ENCODE measurements at regions not wholly inside any gene's neighbourhood (a gene's known extent, or its start where the extent isn't known, plus 50 kb on each side); places are given as distances from the start of the nearest gene placed in this dataset.
"Not testable (repeated sequence)": the region's sequence is repeated elsewhere in the genome, so short reads cannot be mapped to it uniquely, and the experiment has no call there.

DNA sequence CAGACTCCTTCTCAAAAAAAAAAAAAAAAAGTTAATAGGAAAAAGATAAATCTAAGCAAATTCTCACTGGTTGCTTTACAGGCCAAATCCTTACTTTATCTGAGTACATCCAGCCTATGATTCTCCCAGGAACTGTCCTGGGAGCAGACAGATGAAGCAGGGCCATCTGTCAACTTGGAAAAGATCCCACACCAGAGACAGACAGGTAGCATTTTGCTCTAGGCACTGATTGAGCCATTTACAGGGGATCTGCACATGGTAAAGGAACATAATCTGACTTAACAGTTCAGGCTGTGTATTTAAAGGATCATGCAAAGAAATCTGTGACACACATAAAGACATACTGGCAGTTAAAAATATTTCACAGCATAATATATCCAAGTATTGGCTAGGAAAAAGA lies 1006.5 kb downstream of the TBL1XR1 start:
- ATAC-seq (no peak), DNase-seq (no peak)

DNA sequence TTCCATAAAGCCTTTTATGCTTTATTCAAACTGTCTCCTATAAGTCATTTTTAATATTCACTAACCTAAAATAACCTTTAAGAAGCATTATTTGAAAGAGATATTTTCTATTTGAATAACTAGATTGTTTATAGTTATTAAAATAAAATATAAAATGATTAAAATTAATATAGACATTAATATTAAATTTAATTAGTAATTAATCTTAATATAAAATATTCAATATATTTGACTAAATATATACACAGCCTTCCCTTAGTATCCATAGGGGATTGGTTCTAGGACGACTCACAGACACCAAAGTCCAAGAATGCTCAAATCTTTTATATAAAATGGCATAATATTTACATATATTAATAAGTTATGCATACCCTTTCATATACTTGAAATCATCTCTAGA lies 1014.1 kb downstream of the TBL1XR1 start:
- DNase-seq, result no peak
- ATAC-seq, result no peak

- DNase-seq, result no peak
- ATAC-seq, result no peak
Observed at GRCh38 chr3:176174060-176174459, 1023.2 kb downstream of the TBL1XR1 start.

DNA sequence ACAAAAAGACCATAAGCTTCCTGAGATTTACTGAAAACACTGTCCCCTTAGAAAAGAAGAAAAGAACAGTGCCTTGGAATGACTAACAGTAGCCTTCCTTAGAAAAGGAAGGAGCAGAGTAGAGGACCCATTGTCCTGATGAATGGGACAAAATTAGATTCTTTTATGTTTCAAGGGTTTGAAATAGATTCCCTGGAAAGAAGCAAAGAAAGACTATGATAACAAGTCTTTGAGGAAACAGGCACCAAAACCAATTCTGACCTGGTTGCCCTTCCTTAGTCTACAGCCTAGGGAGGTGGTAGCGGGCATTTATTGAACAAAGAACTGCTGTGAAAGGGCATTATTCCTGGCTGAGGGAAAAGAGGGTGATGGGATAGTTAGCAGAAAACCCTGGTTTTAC lies 1024.8 kb downstream of the TBL1XR1 start:
- DNase-seq, result no peak

DNA sequence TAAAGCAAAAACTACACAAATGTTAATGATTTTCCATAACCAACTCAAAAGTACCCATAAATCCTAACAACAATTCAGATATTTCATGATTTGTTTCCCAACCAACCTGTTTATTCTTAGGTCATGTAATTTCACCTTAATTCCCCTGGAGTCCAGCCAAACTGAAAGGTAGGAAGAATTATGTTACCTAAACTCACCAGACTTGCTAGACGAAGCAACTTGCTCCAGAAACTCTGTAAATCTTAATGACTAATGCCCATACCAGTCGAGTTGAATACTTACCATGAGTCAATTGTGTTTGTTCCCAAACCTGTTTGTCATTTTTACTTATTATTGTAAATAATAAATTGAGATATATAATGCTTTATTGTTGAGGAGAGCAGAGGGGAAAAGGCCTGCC lies 1030.0 kb downstream of the TBL1XR1 start:
- DNase-seq (no peak), ATAC-seq (no peak)

More for the DNA sequence above, 1024.8 kb downstream of the TBL1XR1 start:
- no peak for ATAC-seq

GRCh38 chr3:176160997-176161396 lies 1036.3 kb downstream of the TBL1XR1 start:
- no peak for ATAC-seq
- DNase-seq, result no peak

DNA sequence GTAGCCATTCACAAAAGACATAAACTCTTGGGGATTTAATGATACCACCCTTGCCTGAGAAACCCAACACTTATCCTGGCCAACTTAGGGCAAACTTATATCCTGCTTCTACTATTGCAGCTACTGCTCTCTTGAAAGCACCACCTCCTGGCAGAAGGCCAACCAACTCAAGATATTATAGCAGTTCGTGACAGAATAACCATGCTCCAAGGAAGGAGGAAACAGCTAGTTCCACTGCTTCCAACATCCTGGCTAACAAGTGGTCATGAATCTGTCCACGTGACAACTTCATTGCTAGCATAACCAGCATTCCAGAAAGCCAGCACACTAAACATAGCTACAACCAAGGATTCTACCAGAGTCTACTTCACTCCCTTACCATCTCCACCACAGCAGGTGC lies 1037.5 kb downstream of the TBL1XR1 start:
- ATAC-seq, result no peak

DNA sequence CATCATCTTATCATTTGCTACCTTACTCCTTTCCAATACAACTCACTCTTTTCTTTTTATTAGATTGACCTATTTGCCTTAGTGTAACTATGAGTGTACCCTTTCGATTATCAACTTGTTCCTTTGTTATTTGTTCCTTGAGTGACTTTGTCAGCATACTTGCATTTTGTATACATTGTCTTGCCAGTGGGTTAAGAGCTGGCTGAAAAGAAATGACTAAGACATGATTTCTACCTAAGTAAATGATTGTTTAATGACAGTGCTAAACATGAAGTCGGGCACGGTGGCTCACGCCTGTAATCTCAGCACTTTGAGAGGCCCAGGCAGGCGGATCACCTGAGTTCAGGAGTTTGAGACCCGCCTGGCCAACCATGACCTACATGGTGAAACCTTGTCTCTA lies 1042.3 kb downstream of the TBL1XR1 start:
- ATAC-seq, result no peak
- DNase-seq, result no peak

More for the DNA sequence above, 1037.5 kb downstream of the TBL1XR1 start:
- DNase-seq, result no peak

- ATAC-seq, result no peak
- DNase-seq, result no peak
Observed at GRCh38 chr3:176149567-176149966, 1047.7 kb downstream of the TBL1XR1 start.

DNA sequence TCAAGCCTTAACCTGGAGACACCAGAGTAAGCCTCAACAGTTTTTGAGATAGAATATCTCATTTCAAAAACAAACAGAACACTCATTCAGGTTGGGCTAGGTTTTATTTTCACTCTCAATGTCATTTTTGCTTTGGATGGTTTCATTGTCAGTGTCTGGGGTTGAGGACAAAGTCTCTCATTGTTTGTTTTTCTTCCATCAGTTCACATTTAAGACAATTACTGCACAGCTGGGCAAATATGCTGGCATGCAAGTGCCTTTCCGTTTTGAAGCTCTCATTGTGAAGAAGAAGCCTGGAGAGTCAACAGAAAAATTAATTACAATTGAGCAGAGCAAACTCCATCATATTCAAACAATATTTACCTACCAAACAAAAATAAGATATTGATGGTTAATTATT lies 1050.0 kb downstream of the TBL1XR1 start:
- ATAC-seq, result no peak
- DNase-seq, result no peak

GRCh38 chr3:176141837-176142236 lies 1055.4 kb downstream of the TBL1XR1 start:
- no peak for DNase-seq
- no peak for ATAC-seq

- ATAC-seq, result no peak
- DNase-seq, result no peak
Observed at GRCh38 chr3:176120507-176120906, 1076.8 kb downstream of the TBL1XR1 start.

DNA sequence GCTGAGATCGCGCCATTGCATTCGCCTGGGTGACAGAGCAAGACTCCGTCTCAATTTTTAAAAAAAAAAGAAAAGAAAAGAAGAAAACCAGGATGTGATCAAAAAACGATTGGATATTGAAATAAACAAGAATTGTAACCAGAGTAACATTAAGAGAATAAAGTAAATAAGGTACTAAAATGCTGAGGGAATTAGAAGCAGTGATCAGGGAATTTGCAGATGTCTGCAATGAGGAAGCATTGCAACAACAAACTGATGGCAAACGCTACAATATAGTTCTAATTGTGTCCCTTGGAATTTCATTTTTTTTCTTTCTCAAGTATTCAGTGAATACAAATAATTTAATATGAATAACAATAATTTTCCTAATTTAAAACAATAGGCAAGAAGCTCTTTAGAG lies 1077.5 kb downstream of the TBL1XR1 start:
- DNase-seq (no peak), ATAC-seq (no peak)

GRCh38 chr3:176106380-176106779 lies 1090.9 kb downstream of the TBL1XR1 start:
- ATAC-seq, result no peak

GRCh38 chr3:176097027-176097426 lies 1100.3 kb downstream of the TBL1XR1 start:
- DNase-seq, result no peak
- ATAC-seq, result no peak

More at GRCh38 chr3:176106380-176106779, 1090.9 kb downstream of the TBL1XR1 start:
- no peak for DNase-seq

- ATAC-seq, DNase-seq: not testable (repeated sequence)
Observed at GRCh38 chr3:176093892-176094291, 1103.4 kb downstream of the TBL1XR1 start.

DNA sequence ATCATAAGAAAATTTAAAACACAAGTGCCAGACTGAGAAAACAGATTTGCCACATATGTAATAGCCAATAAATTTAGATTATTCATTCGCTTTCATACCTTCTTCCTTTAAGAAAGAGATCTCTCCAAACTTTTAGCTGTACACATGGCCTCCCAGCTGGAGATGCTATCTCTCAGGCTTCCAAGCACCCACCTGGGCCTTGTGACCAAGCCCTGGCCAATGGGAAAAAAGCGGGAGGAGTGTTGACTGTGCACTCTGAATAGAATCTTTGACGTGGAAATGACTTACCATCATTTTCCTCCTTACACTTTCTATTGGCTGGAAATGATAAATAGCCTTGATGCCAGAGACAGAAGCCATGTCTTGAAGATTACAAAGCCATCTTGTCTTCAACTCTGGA lies 1106.6 kb downstream of the TBL1XR1 start:
- no peak for DNase-seq
- ATAC-seq, result no peak

DNA sequence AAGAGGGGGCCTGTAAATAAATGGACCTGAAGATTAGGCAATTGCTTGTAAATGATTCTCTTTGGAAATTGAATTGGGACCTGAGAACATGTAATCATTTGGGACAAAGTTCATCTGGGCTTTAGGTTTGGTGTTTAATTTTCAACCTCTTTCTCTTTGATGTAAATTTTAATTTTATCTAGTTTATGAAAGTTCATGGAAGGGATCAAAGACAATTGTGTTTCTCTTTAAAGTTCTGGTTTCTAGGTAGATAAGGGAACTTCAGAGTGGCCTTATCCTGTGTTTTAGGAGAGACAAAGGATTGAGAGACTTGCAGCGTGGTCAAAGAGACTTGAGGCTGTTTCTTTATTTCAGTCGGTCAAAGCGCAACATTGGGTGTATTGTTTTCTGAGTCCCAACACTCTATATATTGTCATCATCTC lies 1108.3 kb downstream of the TBL1XR1 start:
- DNase-seq (no peak), ATAC-seq (no peak)

- DNase-seq, result no peak
- no peak for ATAC-seq
Observed at GRCh38 chr3:176087066-176087697, 1110.1 kb downstream of the TBL1XR1 start.

DNA sequence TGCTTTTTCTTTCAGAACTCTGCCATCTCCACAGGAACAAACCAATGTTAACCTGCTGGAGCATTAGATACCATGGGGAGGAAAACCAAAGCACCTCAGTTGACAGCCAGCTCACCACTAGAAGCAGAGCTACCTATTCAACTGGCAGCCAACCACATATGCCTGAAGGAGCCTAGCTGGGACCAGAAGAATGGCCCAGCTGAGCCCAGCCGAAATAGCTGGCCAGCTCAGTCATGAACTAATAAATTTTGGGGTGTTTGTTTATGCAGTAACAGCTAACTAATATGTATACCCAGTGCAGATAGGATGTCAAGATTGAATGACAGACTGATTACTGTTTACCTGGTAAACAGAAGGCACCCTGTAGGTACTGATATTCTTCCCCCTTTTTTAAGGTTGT lies 1117.5 kb downstream of the TBL1XR1 start:
- no peak for ATAC-seq

DNA sequence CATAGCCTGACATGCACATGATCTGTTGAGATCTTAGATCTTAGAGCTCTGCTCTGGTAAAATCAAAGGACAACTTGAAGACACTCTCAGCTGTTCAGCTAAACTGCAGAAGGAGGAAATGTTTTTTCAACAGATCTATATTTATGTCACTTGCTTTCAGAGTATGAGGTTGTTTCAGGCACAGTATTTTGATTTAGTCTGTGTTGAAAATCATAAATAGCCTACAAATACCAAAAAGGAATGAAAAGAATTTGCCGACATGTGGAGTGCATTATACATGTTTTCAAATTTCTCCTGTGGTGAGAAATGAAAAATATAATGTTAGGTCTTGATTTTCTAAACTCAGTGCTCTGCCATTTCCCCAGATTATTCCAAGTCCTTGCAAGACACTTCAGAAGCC lies 1118.4 kb downstream of the TBL1XR1 start:
- ATAC-seq (no peak), DNase-seq (no peak)

More for the DNA sequence above, 1117.5 kb downstream of the TBL1XR1 start:
- no peak for DNase-seq

DNA sequence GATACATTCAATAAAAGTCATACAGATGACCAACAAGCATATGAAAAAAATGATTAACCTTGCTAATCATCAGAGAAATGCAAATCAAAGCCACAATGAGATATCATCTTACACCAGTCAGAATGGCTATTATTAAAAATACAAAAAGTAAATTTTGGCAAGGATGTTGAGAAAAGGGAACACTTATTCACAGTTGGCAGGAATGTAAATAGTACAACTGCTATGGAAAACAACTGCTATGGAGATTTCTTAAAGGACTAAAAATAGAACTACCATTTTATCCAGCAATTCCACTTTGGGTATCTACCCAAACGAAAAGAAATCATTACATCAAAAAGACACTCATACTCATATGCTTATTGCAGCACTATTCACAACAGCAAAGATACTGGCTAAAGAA lies 1121.8 kb downstream of the TBL1XR1 start:
- DNase-seq (no peak), ATAC-seq (no peak)

- no peak for ATAC-seq
- DNase-seq, result no peak
Observed at GRCh38 chr3:176075046-176075445, 1122.2 kb downstream of the TBL1XR1 start.

DNA sequence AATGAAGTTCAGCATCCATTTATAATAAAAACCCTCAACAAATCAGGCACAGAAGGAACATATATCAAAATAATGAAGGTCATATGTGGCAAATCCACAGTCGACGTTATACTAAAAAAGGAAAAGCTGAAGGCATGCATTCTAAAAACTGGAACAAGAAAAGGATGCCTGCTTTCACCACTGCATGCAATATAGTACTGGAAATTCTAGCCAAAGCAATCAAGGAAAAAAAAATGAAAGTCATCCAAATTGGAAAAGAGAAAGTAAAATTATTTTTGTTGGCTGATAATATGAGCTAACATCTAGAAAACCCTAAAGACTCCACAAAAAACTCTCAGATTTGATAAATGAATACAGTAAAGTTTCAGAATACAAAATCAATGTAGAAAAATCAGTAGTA lies 1123.2 kb downstream of the TBL1XR1 start:
- ATAC-seq, result no peak
- DNase-seq, result no peak

GRCh38 chr3:176071943-176072342 lies 1125.3 kb downstream of the TBL1XR1 start:
- ATAC-seq (no peak), DNase-seq (no peak)
